GM23248 (cell line): ENCODE measurements at regions not wholly inside any gene's neighbourhood (a gene's known extent, or its start where the extent isn't known, plus 50 kb on each side); places are given as distances from the start of the nearest gene placed in this dataset.

Source experiments
- EZH2 ChIP-seq: fragments of 200-600 bp; sonication (generic); IDR thresholded peaks from 2 replicates; pipeline ENCODE4 v1.6.1; 2018; ENCODE audit warnings: antibody characterized with exemption, mild to moderate bottlenecking; ENCODE audit not compliant: insufficient read depth, poor library complexity, severe bottlenecking
- EZH2phosphoT487 ChIP-seq: fragments of 200-600 bp; sonication (generic); IDR thresholded peaks from 2 replicates; pipeline ENCODE4 v1.6.1; 2018; ENCODE audit warnings: antibody characterized with exemption, moderate library complexity, mild to moderate bottlenecking, low read depth; ENCODE audit not compliant: insufficient read depth

- no peak for TF ChIP-seq EZH2phosphoT487
- no peak for TF ChIP-seq EZH2
Measured at GRCh38 chr6:85866758-85867401, 224.2 kb upstream of the SYNCRIP start.
